ENCODE measurements at regions not wholly inside any gene's neighbourhood (a gene's known extent, or its start where the extent isn't known, plus 50 kb on each side); places are given as distances from the start of the nearest gene placed in this dataset.
A peak's percentile ranks its signal among the peaks of the same experiment; 100 is the strongest.

- no peak for DNase-seq
- H3K36me3 Mint-ChIP-seq (ENCODE audit: low read depth) = peaks cover 5% of the 10 kb centered on the region
- no peaks in the 10 kb centered on the region for H3K27me3 Mint-ChIP-seq (ENCODE audit: insufficient read depth)
- TF ChIP-seq CTCF (IDR thresholded peaks at IDR 0.05) = no peak
- no peak overlapping the region for H3K27ac Mint-ChIP-seq
- peaks cover 54% of the 10 kb centered on the region for H3K9me3 Mint-ChIP-seq
- H3K4me3 Mint-ChIP-seq = no peak overlapping the region
- no peaks in the 10 kb centered on the region for H3K4me1 Mint-ChIP-seq (ENCODE audit: low read depth)
Observed at GRCh38 chr14:87626266-87626665, 366.7 kb downstream of the GALC start.

GRCh38 chr14:87623616-87624015 lies 369.4 kb downstream of the GALC start:
- no peak overlapping the region for H3K27ac Mint-ChIP-seq
- no peaks in the 10 kb centered on the region for H3K4me1 Mint-ChIP-seq (ENCODE audit: low read depth)
- TF ChIP-seq CTCF (IDR thresholded peaks at IDR 0.05) = no peak
- H3K4me3 Mint-ChIP-seq = no peak overlapping the region
- DNase-seq = no peak
- no peaks in the 10 kb centered on the region for H3K27me3 Mint-ChIP-seq (ENCODE audit: insufficient read depth)
- H3K9me3 Mint-ChIP-seq = peaks cover 49% of the 10 kb centered on the region
- peaks cover 5% of the 10 kb centered on the region for H3K36me3 Mint-ChIP-seq (ENCODE audit: low read depth)

GRCh38 chr14:87617079-87617478 lies 375.9 kb downstream of the GALC start:
- H3K9me3 Mint-ChIP-seq = peaks cover 26% of the 10 kb centered on the region
- TF ChIP-seq CTCF (IDR thresholded peaks at IDR 0.05) = no peak
- H3K36me3 Mint-ChIP-seq (ENCODE audit: low read depth) = no peaks in the 10 kb centered on the region; the same call in 1 of the 2 replicates
- no peak overlapping the region for H3K27ac Mint-ChIP-seq
- no peaks in the 10 kb centered on the region for H3K4me1 Mint-ChIP-seq (ENCODE audit: low read depth)
- no peak overlapping the region for H3K4me3 Mint-ChIP-seq
- no peaks in the 10 kb centered on the region for H3K27me3 Mint-ChIP-seq (ENCODE audit: insufficient read depth)
- no peak for DNase-seq

- no peaks in the 10 kb centered on the region for H3K36me3 Mint-ChIP-seq (ENCODE audit: low read depth)
- no peak for DNase-seq
- no peak overlapping the region for H3K27ac Mint-ChIP-seq
- TF ChIP-seq CTCF (IDR thresholded peaks at IDR 0.05) = peak; percentile 79
- H3K4me3 Mint-ChIP-seq = no peak overlapping the region
- H3K27me3 Mint-ChIP-seq (ENCODE audit: insufficient read depth) = no peaks in the 10 kb centered on the region
- peaks cover 17% of the 10 kb centered on the region for H3K9me3 Mint-ChIP-seq
- no peaks in the 10 kb centered on the region for H3K4me1 Mint-ChIP-seq (ENCODE audit: low read depth)
Observed at GRCh38 chr14:87615822-87616679, 376.9 kb downstream of the GALC start.

GRCh38 chr14:87615047-87615446 lies 377.9 kb downstream of the GALC start:
- Mint-ChIP-seq H3K9me3 (peaks cover 8% of the 10 kb centered on the region), H3K36me3 (ENCODE audit: low read depth) (no peaks in the 10 kb centered on the region), H3K4me1 (ENCODE audit: low read depth) (no peaks in the 10 kb centered on the region), H3K4me3 (no peak overlapping the region), H3K27ac (no peak overlapping the region), H3K27me3 (ENCODE audit: insufficient read depth) (no peaks in the 10 kb centered on the region)
- no peak for DNase-seq
- TF ChIP-seq CTCF (IDR thresholded peaks at IDR 0.05) = no peak
